Calu3 (cell line): ENCODE measurements at regions not wholly inside any gene's neighbourhood (a gene's known extent, or its start where the extent isn't known, plus 50 kb on each side); places are given as distances from the start of the nearest gene placed in this dataset.

Experiments
- BruUV-seq: library from RNA; stranded (reverse); fragments of 400-500 nt; replicated peaks from 2 replicates; lab custom pipeline; 2021; lab: Mats Ljungman, UMichigan
- CTCF ChIA-PET: fragments of 300-600 bp; sonication (Branson Sonifier 250); formaldehyde crosslinking; loops from one replicate; lab custom pipeline; 2022; ENCODE audit warnings: antibody characterized with exemption; lab: Charles Lee
- DNase-seq: peaks from one replicate; pipeline ENCODE4 v3.0.0; 2022
- H3K27ac Mint-ChIP-seq: one replicate; pipeline ENCODE4 v1.8.0; 2022; ENCODE audit warnings: mixed read lengths; ENCODE audit not compliant: unreplicated experiment
- H3K27me3 Mint-ChIP-seq: one replicate; pipeline ENCODE4 v1.8.0; 2022; ENCODE audit warnings: mixed read lengths; ENCODE audit not compliant: unreplicated experiment
- H3K36me3 Mint-ChIP-seq: one replicate; pipeline ENCODE4 v1.8.0; 2022; ENCODE audit warnings: mild to moderate bottlenecking, moderate library complexity, mixed read lengths; ENCODE audit not compliant: insufficient read depth, unreplicated experiment
- H3K4me1 Mint-ChIP-seq: one replicate; pipeline ENCODE4 v1.8.0; 2022; ENCODE audit warnings: mild to moderate bottlenecking, low read depth, mixed read lengths; ENCODE audit not compliant: unreplicated experiment
- H3K4me3 Mint-ChIP-seq: one replicate; pipeline ENCODE4 v1.8.0; 2022; ENCODE audit warnings: mild to moderate bottlenecking, low read depth, moderate library complexity, mixed read lengths; ENCODE audit not compliant: unreplicated experiment
- H3K9me3 Mint-ChIP-seq: one replicate; pipeline ENCODE4 v1.8.0; 2022; ENCODE audit warnings: low read depth, mixed read lengths; ENCODE audit not compliant: unreplicated experiment
- intact Hi-C: fragments of 100-400 bp; cut with micrococcal nuclease; formaldehyde crosslinking; loops from one replicate; pipeline ENCODE4 v1.10.0; 2022; ENCODE audit not compliant: unreplicated experiment
- TF ChIP-seq, protein P1 (sequence below): fragments of 200-600 bp; IDR thresholded peaks from one replicate; pipeline ENCODE4 v1.8.0; 2022; ENCODE audit warnings: antibody characterized with exemption; ENCODE audit not compliant: unreplicated experiment

DNA sequence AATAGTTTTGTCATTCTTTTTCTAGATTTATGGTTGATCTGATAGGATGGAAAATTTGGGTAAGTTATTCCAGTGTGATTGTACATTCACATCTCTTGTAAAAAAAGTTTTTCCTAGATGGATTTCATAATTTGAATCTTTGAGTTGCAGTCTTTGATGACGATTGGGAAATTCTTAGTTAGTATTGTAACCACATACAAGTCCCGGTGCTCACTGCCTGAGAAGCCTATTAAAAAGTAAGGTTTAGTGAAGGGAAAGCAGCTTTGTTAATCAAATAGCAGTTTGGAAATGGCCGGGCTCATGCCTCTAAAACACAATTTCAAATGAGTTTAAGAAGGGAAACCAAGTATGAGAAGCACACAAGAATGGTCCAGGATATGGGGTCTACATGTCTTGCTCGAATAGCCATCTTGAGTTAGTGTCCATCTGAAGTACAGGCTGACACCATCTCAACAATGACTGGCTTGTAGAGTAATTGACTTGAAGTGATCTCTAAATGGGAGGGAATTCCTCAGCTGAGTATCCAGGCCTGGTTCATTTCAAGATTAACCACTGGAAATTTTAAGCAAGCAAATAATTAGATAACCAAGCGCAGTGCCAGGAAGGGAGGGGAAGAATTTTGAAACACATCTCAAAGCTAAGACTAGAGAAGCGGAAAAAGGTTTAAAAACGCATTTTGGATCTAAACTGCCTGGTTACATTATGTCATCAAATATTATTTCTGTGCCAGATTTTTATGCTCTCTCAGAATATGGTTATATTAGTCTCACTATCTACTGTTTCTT, 1145.6 kb upstream of the MIR17HG start:
- Mint-ChIP-seq H3K9me3 (no peaks in the 10 kb centered on the region), H3K4me1 (no peaks in the 10 kb centered on the region), H3K27me3 (no peaks in the 10 kb centered on the region), H3K27ac (no peak overlapping the region), H3K36me3 (no peaks in the 10 kb centered on the region), H3K4me3 (no peak overlapping the region)
- DNase-seq = no peak
- intact Hi-C loops = no loop called here
- TF ChIP-seq, protein P1, sequence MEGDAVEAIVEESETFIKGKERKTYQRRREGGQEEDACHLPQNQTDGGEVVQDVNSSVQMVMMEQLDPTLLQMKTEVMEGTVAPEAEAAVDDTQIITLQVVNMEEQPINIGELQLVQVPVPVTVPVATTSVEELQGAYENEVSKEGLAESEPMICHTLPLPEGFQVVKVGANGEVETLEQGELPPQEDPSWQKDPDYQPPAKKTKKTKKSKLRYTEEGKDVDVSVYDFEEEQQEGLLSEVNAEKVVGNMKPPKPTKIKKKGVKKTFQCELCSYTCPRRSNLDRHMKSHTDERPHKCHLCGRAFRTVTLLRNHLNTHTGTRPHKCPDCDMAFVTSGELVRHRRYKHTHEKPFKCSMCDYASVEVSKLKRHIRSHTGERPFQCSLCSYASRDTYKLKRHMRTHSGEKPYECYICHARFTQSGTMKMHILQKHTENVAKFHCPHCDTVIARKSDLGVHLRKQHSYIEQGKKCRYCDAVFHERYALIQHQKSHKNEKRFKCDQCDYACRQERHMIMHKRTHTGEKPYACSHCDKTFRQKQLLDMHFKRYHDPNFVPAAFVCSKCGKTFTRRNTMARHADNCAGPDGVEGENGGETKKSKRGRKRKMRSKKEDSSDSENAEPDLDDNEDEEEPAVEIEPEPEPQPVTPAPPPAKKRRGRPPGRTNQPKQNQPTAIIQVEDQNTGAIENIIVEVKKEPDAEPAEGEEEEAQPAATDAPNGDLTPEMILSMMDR = no peak
- BruUV-seq = no TSS peak
- CTCF ChIA-PET = no interaction called here

DNA sequence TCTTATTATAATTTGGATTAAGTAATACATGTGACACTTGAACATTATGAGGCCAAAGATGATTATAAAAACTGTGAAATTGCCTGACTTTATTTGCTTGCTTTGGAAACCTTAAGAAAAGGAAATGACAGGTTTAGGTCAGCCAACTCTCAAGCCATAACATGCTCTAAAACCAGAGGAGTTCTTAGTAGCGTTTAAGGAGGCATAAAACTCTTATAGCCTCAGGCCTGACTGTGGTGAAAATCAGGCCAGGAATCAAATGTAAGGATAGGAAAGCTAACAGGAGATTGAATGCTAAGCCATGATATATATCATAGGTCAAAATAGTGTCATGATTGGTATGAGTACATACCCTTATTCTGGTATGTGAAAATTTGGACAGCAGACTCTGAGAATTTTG, 1142.4 kb upstream of the MIR17HG start:
- intact Hi-C loops = no loop called here
- H3K4me3 Mint-ChIP-seq = no peak overlapping the region
- CTCF ChIA-PET = no interaction called here
- BruUV-seq = no TSS peak
- no peak for DNase-seq
- H3K27me3 Mint-ChIP-seq = no peaks in the 10 kb centered on the region
- H3K4me1 Mint-ChIP-seq = no peaks in the 10 kb centered on the region
- TF ChIP-seq, protein P1 = no peak
- H3K9me3 Mint-ChIP-seq = no peaks in the 10 kb centered on the region
- no peaks in the 10 kb centered on the region for H3K36me3 Mint-ChIP-seq
- H3K27ac Mint-ChIP-seq = no peak overlapping the region

DNA sequence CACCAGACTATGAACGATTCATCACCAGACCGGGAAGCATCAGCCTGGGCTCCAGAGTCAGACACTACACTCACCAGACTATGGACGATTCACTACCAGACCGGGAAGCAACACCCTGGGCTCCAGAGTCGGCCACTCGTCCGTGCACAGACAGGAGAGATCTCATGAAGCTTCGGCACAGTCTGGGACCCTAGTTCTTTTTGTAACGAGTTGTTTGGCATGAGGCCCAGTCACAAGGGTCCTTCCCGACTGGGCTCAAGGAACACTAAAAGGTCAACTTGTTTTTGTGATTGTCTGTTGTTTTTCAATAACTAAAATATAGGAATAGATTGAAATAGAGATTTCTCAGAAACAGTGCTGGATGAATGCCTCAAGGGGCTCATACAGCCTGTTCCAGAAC, 1141.6 kb upstream of the MIR17HG start:
- no peaks in the 10 kb centered on the region for H3K36me3 Mint-ChIP-seq
- no peaks in the 10 kb centered on the region for H3K9me3 Mint-ChIP-seq
- no peak for DNase-seq
- H3K4me3 Mint-ChIP-seq = no peak overlapping the region
- TF ChIP-seq, protein P1 = no peak
- no peaks in the 10 kb centered on the region for H3K27me3 Mint-ChIP-seq
- no peak overlapping the region for H3K27ac Mint-ChIP-seq
- intact Hi-C loops = no loop called here
- H3K4me1 Mint-ChIP-seq = no peaks in the 10 kb centered on the region
- no TSS peak for BruUV-seq
- CTCF ChIA-PET = no interaction called here

DNA sequence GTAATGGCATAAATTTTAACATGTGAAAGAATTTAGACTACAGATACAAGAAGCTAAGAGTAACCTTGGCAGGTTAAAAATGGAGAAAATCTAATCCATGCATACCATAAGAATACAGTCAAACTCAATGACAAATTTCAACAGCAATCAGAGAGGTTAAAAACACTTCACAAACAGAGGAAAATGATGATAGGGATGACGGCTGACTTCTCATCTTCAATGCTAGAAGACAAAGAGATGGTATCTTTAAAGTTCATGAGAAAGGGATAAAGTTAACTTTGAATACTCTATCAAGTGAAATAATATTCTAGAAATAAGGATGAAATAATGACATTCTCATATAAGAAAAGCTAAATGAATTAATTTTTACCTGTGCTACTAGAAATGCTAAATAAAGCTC, 1130.2 kb upstream of the MIR17HG start:
- Mint-ChIP-seq H3K27me3 (no peaks in the 10 kb centered on the region), H3K4me1 (no peaks in the 10 kb centered on the region), H3K36me3 (no peaks in the 10 kb centered on the region), H3K27ac (no peak overlapping the region), H3K4me3 (no peak overlapping the region), H3K9me3 (no peaks in the 10 kb centered on the region)
- CTCF ChIA-PET = no interaction called here
- TF ChIP-seq, protein P1 = no peak
- no peak for DNase-seq
- intact Hi-C loops = no loop called here
- no TSS peak for BruUV-seq
